WERI-Rb-1 (cell line): ENCODE measurements at regions not wholly inside any gene's neighbourhood (a gene's known extent, or its start where the extent isn't known, plus 50 kb on each side); places are given as distances from the start of the nearest gene placed in this dataset.
A peak's percentile ranks its signal among the peaks of the same experiment; 100 is the strongest.

Experiments
- DNase-seq: peaks from one replicate; pipeline ENCODE4 v3.0.0-alpha.2; 2020
- H3K27ac ChIP-seq: fragments of 250-450 bp; sonication (Bioruptor Pico); 2 replicates; pipeline ENCODE4 v1.5.1; 2020; ENCODE audit warnings: mild to moderate bottlenecking, moderate library complexity
- H3K27me3 ChIP-seq: fragments of 250-450 bp; sonication (Bioruptor Pico); 2 replicates; pipeline ENCODE4 v1.5.1; 2021; ENCODE audit warnings: mild to moderate bottlenecking, low read depth, moderate library complexity; ENCODE audit not compliant: insufficient read depth, severe bottlenecking
- H3K36me3 ChIP-seq: fragments of 250-450 bp; sonication (Bioruptor Pico); 2 replicates; pipeline ENCODE4 v1.5.1; 2020; ENCODE audit warnings: mild to moderate bottlenecking, moderate library complexity
- H3K4me3 ChIP-seq: 2 replicates; pipeline ENCODE4 v1.5.1; 2011; ENCODE audit warnings: low read depth, mild to moderate bottlenecking, control low read depth, low read length
- H3K9me3 ChIP-seq: fragments of 250-450 bp; sonication (Bioruptor Pico); 2 replicates; pipeline ENCODE4 v1.5.1; 2021; ENCODE audit warnings: mild to moderate bottlenecking, moderate library complexity; ENCODE audit not compliant: severe bottlenecking
- TF ChIP-seq, protein P1 (sequence below): IDR thresholded peaks from 2 replicates; pipeline ENCODE4 v1.5.1; 2011; ENCODE audit warnings: low read depth, mild to moderate bottlenecking, control low read depth, inconsistent platforms, low read length

DNA sequence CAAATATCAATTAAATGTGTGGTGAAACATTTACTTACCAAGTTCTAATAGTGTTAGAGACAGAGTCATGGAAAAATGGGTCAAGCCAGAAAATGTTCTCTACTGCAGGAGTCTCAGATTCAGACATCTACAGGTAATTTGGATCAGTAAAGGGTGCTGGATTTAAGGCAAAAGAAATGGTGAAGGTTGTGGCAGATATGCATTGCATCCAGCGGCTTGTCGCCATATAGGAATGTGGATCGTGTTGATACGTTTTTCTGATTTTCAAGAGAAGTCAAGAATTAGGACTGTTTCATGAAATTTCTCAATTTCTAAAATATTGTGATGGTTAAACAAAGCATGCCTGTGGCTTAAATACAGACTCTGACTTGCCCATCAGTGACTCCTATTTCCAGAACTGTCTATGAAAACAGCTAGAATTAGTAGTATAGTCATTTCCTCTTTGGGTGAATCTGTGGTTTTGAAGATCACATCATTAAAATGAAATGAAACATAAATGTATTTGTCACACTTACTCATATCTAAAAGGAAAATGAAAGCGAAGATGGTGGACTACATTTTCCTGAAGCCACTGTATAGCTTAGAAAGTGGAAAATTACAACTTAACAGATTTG, 110.1 kb upstream of the VEGFC start:
- no peak overlapping the region for H3K27ac ChIP-seq
- H3K4me3 ChIP-seq, result no peak overlapping the region
- no peaks in the 10 kb centered on the region for H3K27me3 ChIP-seq
- H3K36me3 ChIP-seq, result no peaks in the 10 kb centered on the region
- TF ChIP-seq, protein P1, sequence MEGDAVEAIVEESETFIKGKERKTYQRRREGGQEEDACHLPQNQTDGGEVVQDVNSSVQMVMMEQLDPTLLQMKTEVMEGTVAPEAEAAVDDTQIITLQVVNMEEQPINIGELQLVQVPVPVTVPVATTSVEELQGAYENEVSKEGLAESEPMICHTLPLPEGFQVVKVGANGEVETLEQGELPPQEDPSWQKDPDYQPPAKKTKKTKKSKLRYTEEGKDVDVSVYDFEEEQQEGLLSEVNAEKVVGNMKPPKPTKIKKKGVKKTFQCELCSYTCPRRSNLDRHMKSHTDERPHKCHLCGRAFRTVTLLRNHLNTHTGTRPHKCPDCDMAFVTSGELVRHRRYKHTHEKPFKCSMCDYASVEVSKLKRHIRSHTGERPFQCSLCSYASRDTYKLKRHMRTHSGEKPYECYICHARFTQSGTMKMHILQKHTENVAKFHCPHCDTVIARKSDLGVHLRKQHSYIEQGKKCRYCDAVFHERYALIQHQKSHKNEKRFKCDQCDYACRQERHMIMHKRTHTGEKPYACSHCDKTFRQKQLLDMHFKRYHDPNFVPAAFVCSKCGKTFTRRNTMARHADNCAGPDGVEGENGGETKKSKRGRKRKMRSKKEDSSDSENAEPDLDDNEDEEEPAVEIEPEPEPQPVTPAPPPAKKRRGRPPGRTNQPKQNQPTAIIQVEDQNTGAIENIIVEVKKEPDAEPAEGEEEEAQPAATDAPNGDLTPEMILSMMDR, result no peak
- H3K9me3 ChIP-seq, result no peaks in the 10 kb centered on the region
- no peak for DNase-seq

DNA sequence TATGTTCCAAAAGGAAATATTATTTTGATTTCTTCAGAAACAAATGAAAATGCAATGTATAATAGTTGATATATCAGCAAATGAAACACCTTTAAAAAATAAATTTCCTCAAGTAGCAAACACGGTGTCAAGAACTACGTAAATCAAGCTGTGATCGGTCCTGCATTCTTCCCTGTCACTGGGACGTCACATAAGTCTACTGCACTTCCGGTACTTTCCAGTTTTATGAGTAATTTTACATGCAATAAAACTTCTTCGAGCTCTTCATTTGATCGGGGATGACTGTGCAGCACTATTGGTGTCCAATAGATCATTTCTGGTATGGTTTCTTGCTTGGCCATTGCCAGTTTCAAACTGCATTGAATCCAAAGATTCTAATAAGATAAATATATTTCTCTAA, 114.0 kb upstream of the VEGFC start:
- no peaks in the 10 kb centered on the region for H3K36me3 ChIP-seq
- no peak for DNase-seq
- TF ChIP-seq, protein P1, result no peak
- H3K4me3 ChIP-seq, result no peak overlapping the region
- H3K27me3 ChIP-seq, result no peaks in the 10 kb centered on the region
- no peaks in the 10 kb centered on the region for H3K9me3 ChIP-seq
- no peak overlapping the region for H3K27ac ChIP-seq

DNA sequence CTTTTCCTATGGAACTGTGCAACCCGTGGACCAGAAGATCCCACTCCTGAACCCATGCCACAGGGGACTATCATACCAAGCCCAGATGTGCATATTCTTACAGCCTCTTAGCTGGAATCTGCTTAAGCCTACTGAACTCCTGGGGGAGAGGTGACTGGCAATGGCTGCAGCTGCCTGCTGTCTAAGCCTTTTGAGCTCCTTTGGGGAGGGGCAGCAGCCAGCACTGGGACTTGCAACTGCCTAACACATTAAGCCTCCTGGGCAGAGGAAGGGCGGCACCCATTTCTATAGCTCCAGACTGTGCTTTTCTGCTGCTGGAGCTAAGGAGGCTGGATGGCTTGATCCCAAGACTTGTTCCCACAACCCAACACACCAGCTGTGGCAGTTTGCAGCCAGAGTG, 117.9 kb upstream of the VEGFC start:
- TF ChIP-seq, protein P1, result no peak
- H3K9me3 ChIP-seq, result peaks cover 2% of the 10 kb centered on the region
- no peaks in the 10 kb centered on the region for H3K27me3 ChIP-seq
- peak; percentile 54 for DNase-seq
- no peaks in the 10 kb centered on the region for H3K36me3 ChIP-seq
- no peak overlapping the region for H3K4me3 ChIP-seq
- no peak overlapping the region for H3K27ac ChIP-seq

DNA sequence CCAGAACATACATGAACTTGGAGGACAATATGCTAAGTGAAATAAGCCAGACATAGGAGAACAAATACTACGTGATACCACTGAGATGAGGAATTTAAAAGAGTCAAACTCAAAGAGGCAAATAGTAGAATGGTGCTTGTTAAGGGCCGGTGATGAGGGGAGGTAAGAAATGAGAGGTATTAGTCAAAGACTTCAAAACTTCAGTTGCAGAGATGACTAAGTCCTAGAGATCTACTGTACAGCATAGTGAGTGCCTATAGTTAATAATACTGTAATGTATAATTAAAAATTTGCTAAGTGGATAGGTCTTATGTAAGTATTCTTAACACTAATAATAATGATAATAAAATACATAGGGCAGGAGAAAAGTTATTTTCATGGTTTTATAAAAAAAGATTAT, 126.9 kb upstream of the VEGFC start:
- TF ChIP-seq, protein P1, result no peak
- DNase-seq, result no peak
- Histone ChIP-seq H3K9me3 (peaks cover 8% of the 10 kb centered on the region), H3K4me3 (no peak overlapping the region), H3K27ac (no peak overlapping the region), H3K36me3 (no peaks in the 10 kb centered on the region), H3K27me3 (no peaks in the 10 kb centered on the region)

DNA sequence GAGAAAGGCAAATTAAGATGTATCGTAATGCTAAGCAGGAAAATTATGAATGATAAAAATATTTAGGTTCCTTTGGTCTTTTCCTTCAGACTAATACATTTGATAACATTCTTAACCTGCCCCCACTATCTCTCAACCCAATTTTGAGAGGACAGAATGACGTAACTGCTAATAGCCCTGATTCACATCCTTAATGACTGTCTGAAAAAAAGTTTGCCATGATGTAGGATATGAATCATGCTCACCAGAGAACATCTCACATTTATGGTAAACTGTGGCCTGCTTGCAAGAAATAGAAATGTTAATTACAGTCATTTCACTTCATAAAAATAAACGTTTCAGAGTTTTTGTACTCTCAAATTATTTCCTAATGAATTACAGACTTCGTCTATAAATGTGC, 128.0 kb upstream of the VEGFC start:
- Histone ChIP-seq H3K27ac (no peak overlapping the region), H3K9me3 (peaks cover 6% of the 10 kb centered on the region), H3K36me3 (no peaks in the 10 kb centered on the region), H3K4me3 (no peak overlapping the region), H3K27me3 (no peaks in the 10 kb centered on the region)
- no peak for DNase-seq
- TF ChIP-seq, protein P1, result no peak

DNA sequence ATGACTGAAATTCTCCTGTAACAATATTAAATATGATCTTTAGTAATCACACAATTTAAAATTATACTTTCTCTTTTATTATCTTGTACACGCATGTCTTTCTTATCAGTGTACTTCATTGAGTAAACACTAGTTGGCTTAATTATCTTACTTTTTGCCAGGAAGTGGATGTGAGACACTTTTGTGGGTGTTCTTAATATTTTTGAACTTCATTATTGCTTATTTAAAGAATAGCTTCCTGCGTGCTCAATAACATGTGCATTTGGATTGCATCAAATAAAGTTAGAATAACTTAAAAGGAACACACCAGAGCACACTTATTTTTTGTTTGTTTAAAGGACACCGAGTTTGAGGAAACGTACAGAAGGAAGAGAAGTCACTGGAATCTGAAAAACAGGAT, 128.5 kb upstream of the VEGFC start:
- no peak overlapping the region for H3K27ac ChIP-seq
- H3K27me3 ChIP-seq, result no peaks in the 10 kb centered on the region
- H3K4me3 ChIP-seq, result no peak overlapping the region
- H3K36me3 ChIP-seq, result no peaks in the 10 kb centered on the region
- DNase-seq, result no peak
- TF ChIP-seq, protein P1, result no peak
- H3K9me3 ChIP-seq, result peaks cover 2% of the 10 kb centered on the region
